ENCODE measurements at regions not wholly inside any gene's neighbourhood (a gene's known extent, or its start where the extent isn't known, plus 50 kb on each side); places are given as distances from the start of the nearest gene placed in this dataset.
A peak's percentile ranks its signal among the peaks of the same experiment; 100 is the strongest.
"Not testable (repeated sequence)": the region's sequence is repeated elsewhere in the genome, so short reads cannot be mapped to it uniquely, and the experiment has no call there.

GRCh38 chr7:70884440-70884764, 247.5 kb upstream of the GALNT17 start:
- Histone ChIP-seq H3K36me3 (ENCODE audit: insufficient read depth, low read length) (0 out of 2 replicates have a peak, but pooled peaks cover under 1% of the 10 kb centered on the region), H3K27ac (ENCODE audit: low read depth, low read length) (peak overlapping the region; percentile 88; the same call in 1 of the 2 replicates), H3K9me3 (ENCODE audit: insufficient read depth, low read depth, low read length) (peaks cover 16% of the 10 kb centered on the region), H3K9ac (ENCODE audit: low read depth, low read length) (no peak overlapping the region), H3K27me3 (ENCODE audit: insufficient read depth, low read length) (no peaks in the 10 kb centered on the region), H3K4me1 (ENCODE audit: insufficient read depth, low read length) (peaks cover 29% of the 10 kb centered on the region), H3K4me3 (ENCODE audit: low read length) (no peak overlapping the region)

GRCh38 chr7:70884809-70885208, 247.1 kb upstream of the GALNT17 start:
- H3K4me3 ChIP-seq (ENCODE audit: low read length), result no peak overlapping the region
- H3K27me3 ChIP-seq (ENCODE audit: insufficient read depth, low read length), result no peaks in the 10 kb centered on the region
- H3K27ac ChIP-seq (ENCODE audit: low read depth, low read length), result peak overlapping the region; percentile 86
- 73% methylated on average over 2 of the region's 3 CpGs for WGBS
- H3K4me1 ChIP-seq (ENCODE audit: insufficient read depth, low read length), result peaks cover 29% of the 10 kb centered on the region
- H3K36me3 ChIP-seq (ENCODE audit: insufficient read depth, low read length), result 0 out of 2 replicates have a peak, but pooled peaks cover 5% of the 10 kb centered on the region
- peaks cover 20% of the 10 kb centered on the region for H3K9me3 ChIP-seq (ENCODE audit: insufficient read depth, low read depth, low read length)
- H3K9ac ChIP-seq (ENCODE audit: low read depth, low read length), result peak overlapping the region; percentile 38; the same call in 1 of the 2 replicates

- WGBS, result 58% methylated on average over 1 of the region's 1 CpG
- 0 out of 2 replicates have a peak, but pooled peaks cover 5% of the 10 kb centered on the region for H3K36me3 ChIP-seq (ENCODE audit: insufficient read depth, low read length)
Observed at GRCh38 chr7:70886547-70886946, 245.4 kb upstream of the GALNT17 start.

GRCh38 chr7:70887186-70887585, 244.8 kb upstream of the GALNT17 start:
- Histone ChIP-seq H3K4me1 (ENCODE audit: insufficient read depth, low read length) (peaks cover 29% of the 10 kb centered on the region), H3K36me3 (ENCODE audit: insufficient read depth, low read length) (0 out of 2 replicates have a peak, but pooled peaks cover 5% of the 10 kb centered on the region), H3K27me3 (ENCODE audit: insufficient read depth, low read length) (no peaks in the 10 kb centered on the region), H3K4me3 (ENCODE audit: low read length) (no peak overlapping the region), H3K9me3 (ENCODE audit: insufficient read depth, low read depth, low read length) (peaks cover 35% of the 10 kb centered on the region), H3K27ac (ENCODE audit: low read depth, low read length) (peak overlapping the region; percentile 2; the same call in 1 of the 2 replicates), H3K9ac (ENCODE audit: low read depth, low read length) (no peak overlapping the region)
- WGBS, result no CpG with 5 or more reads among the region's 1 CpG

More at GRCh38 chr7:70886547-70886946, 245.4 kb upstream of the GALNT17 start:
- Histone ChIP-seq H3K9ac (ENCODE audit: low read depth, low read length) (no peak overlapping the region), H3K4me1 (ENCODE audit: insufficient read depth, low read length) (peaks cover 29% of the 10 kb centered on the region), H3K27me3 (ENCODE audit: insufficient read depth, low read length) (no peaks in the 10 kb centered on the region), H3K27ac (ENCODE audit: low read depth, low read length) (peak overlapping the region; percentile 6; the same call in 1 of the 2 replicates), H3K9me3 (ENCODE audit: insufficient read depth, low read depth, low read length) (peaks cover 35% of the 10 kb centered on the region), H3K4me3 (ENCODE audit: low read length) (no peak overlapping the region)

- H3K9me3 ChIP-seq (ENCODE audit: insufficient read depth, low read depth, low read length), result peaks cover 30% of the 10 kb centered on the region
- WGBS, result 95% methylated on average over 4 of the region's 4 CpGs
- H3K27me3 ChIP-seq (ENCODE audit: insufficient read depth, low read length), result no peaks in the 10 kb centered on the region
- H3K27ac ChIP-seq (ENCODE audit: low read depth, low read length), result no peak overlapping the region
- H3K9ac ChIP-seq (ENCODE audit: low read depth, low read length), result no peak overlapping the region
- peaks cover 36% of the 10 kb centered on the region for H3K4me1 ChIP-seq (ENCODE audit: insufficient read depth, low read length)
- H3K36me3 ChIP-seq (ENCODE audit: insufficient read depth, low read length), result 0 out of 2 replicates have a peak, but pooled peaks cover 5% of the 10 kb centered on the region
- H3K4me3 ChIP-seq (ENCODE audit: low read length), result no peak overlapping the region
Observed at GRCh38 chr7:70890147-70890969, 241.6 kb upstream of the GALNT17 start.

GRCh38 chr7:70893422-70893821, 238.5 kb upstream of the GALNT17 start:
- WGBS, result 85% methylated on average over 10 of the region's 10 CpGs
- H3K27ac ChIP-seq (ENCODE audit: low read depth, low read length), result peak overlapping the region; percentile 99

GRCh38 chr7:70893971-70894715, 237.8 kb upstream of the GALNT17 start:
- Histone ChIP-seq H3K4me1 (ENCODE audit: insufficient read depth, low read length) (peaks cover 31% of the 10 kb centered on the region), H3K4me3 (ENCODE audit: low read length) (peak overlapping the region; percentile 17; the same call in 1 of the 2 replicates), H3K9ac (ENCODE audit: low read depth, low read length) (peak overlapping the region; percentile 69), H3K27me3 (ENCODE audit: insufficient read depth, low read length) (no peaks in the 10 kb centered on the region), H3K36me3 (ENCODE audit: insufficient read depth, low read length) (0 out of 2 replicates have a peak, but pooled peaks cover 5% of the 10 kb centered on the region), H3K27ac (ENCODE audit: low read depth, low read length) (peak overlapping the region; percentile 99), H3K9me3 (ENCODE audit: insufficient read depth, low read depth, low read length) (peaks cover 21% of the 10 kb centered on the region)
- 51% methylated on average over 4 of the region's 4 CpGs for WGBS

More at GRCh38 chr7:70893422-70893821, 238.5 kb upstream of the GALNT17 start:
- Histone ChIP-seq H3K4me1 (ENCODE audit: insufficient read depth, low read length) (peaks cover 31% of the 10 kb centered on the region), H3K9ac (ENCODE audit: low read depth, low read length) (peak overlapping the region; percentile 69), H3K36me3 (ENCODE audit: insufficient read depth, low read length) (0 out of 2 replicates have a peak, but pooled peaks cover 5% of the 10 kb centered on the region), H3K9me3 (ENCODE audit: insufficient read depth, low read depth, low read length) (peaks cover 28% of the 10 kb centered on the region), H3K27me3 (ENCODE audit: insufficient read depth, low read length) (no peaks in the 10 kb centered on the region), H3K4me3 (ENCODE audit: low read length) (no peak overlapping the region)

- no peak overlapping the region for H3K4me3 ChIP-seq (ENCODE audit: low read length)
- whole genome bisulfite sequencing, result 77% methylated on average over 6 of the region's 6 CpGs
- peak overlapping the region; percentile 99 for H3K27ac ChIP-seq (ENCODE audit: low read depth, low read length)
- H3K36me3 ChIP-seq (ENCODE audit: insufficient read depth, low read length), result 0 out of 2 replicates have a peak, but pooled peaks cover under 1% of the 10 kb centered on the region
- H3K9me3 ChIP-seq (ENCODE audit: insufficient read depth, low read depth, low read length), result peaks cover 15% of the 10 kb centered on the region
- peak overlapping the region; percentile 48; the same call in 1 of the 2 replicates for H3K9ac ChIP-seq (ENCODE audit: low read depth, low read length)
- no peaks in the 10 kb centered on the region for H3K27me3 ChIP-seq (ENCODE audit: insufficient read depth, low read length)
- peaks cover 31% of the 10 kb centered on the region for H3K4me1 ChIP-seq (ENCODE audit: insufficient read depth, low read length)
Observed at GRCh38 chr7:70894799-70895198, 237.1 kb upstream of the GALNT17 start.

- H3K27me3 ChIP-seq (ENCODE audit: insufficient read depth, low read length); H3K9me3 ChIP-seq (ENCODE audit: insufficient read depth, low read depth, low read length); H3K36me3 ChIP-seq (ENCODE audit: insufficient read depth, low read length); H3K4me3 ChIP-seq (ENCODE audit: low read length): not testable (repeated sequence)
- Histone ChIP-seq H3K4me1 (ENCODE audit: insufficient read depth, low read length) (peaks cover 31% of the 10 kb centered on the region), H3K27ac (ENCODE audit: low read depth, low read length) (peak overlapping the region; percentile 99), H3K9ac (ENCODE audit: low read depth, low read length) (peak overlapping the region; percentile 48; the same call in 1 of the 2 replicates)
- WGBS, result 81% methylated on average over 6 of the region's 7 CpGs
Observed at GRCh38 chr7:70895337-70896200, 236.4 kb upstream of the GALNT17 start.
